Sigmoid colon (tissue), 4 donors: ENCODE measurements at regions not wholly inside any gene's neighbourhood (a gene's known extent, or its start where the extent isn't known, plus 50 kb on each side); places are given as distances from the start of the nearest gene placed in this dataset.

Experiments
- CTCF ChIP-seq, 4 experiments: fragments of 450-650 bp in 3 of 4; fragments of 200-600 bp in 1 of 4; IDR thresholded peaks; one replicate each; pipeline ENCODE4 v1.5.1; 2016 to 2019; ENCODE audit warnings: antibody characterized with exemption in 4 of 4, mild to moderate bottlenecking in 3 of 4, moderate library complexity in 2 of 4
- EP300 ChIP-seq, 4 donors: sonication (generic); formaldehyde crosslinking; IDR thresholded peaks; one replicate each; pipeline ENCODE4 v1.6.1; 2017; ENCODE audit warnings: antibody characterized with exemption in 4 of 4
- POLR2A ChIP-seq, 2 donors: fragments of 450-650 bp; IDR thresholded peaks; one replicate each; pipeline ENCODE4 v1.6.1; 2016; ENCODE audit warnings: antibody characterized with exemption in 2 of 2, mild to moderate bottlenecking in 2 of 2, moderate library complexity in 2 of 2
- POLR2AphosphoS5 ChIP-seq, 4 donors: sonication (generic); formaldehyde crosslinking; IDR thresholded peaks; one replicate each; pipeline ENCODE4 v1.6.1; 2017; ENCODE audit warnings: antibody characterized with exemption in 4 of 4

GRCh38 chr15:46408312-46408711 is 773.5 kb downstream of the SQOR start:
- no peak for TF ChIP-seq CTCF (IDR thresholded peaks at IDR 0.05)
- no peak for TF ChIP-seq POLR2A (IDR thresholded peaks at IDR 0.05)
- TF ChIP-seq POLR2AphosphoS5 (IDR thresholded peaks at IDR 0.05), result no peak
- TF ChIP-seq EP300 (IDR thresholded peaks at IDR 0.05), result no peak
